Left ventricle myocardium inferior (tissue), 1 donor: ENCODE measurements at regions not wholly inside any gene's neighbourhood (a gene's known extent, or its start where the extent isn't known, plus 50 kb on each side); places are given as distances from the start of the nearest gene placed in this dataset.

Source experiments
- DNase-seq: peaks from one replicate; pipeline ENCODE4 v3.0.0-alpha.2; 2020
- H3K27ac ChIP-seq: fragments of 200-600 bp; replicated peaks from 2 replicates; pipeline ENCODE4 v1.8.0; 2021
- H3K27me3 ChIP-seq: fragments of 200-600 bp; 2 replicates; pipeline ENCODE4 v1.8.0; 2021; ENCODE audit warnings: low read depth
- H3K36me3 ChIP-seq: fragments of 200-600 bp; 2 replicates; pipeline ENCODE4 v1.8.0; 2021
- H3K4me1 ChIP-seq: fragments of 200-600 bp; 2 replicates; pipeline ENCODE4 v1.8.0; 2021
- H3K4me3 ChIP-seq: fragments of 200-600 bp; 2 replicates; pipeline ENCODE4 v1.8.0; 2021; ENCODE audit warnings: mild to moderate bottlenecking, moderate library complexity
- H3K9me3 ChIP-seq: fragments of 200-600 bp; replicated peaks from 2 replicates; pipeline ENCODE4 v1.8.0; 2021
- intact Hi-C: fragments of 100-400 bp; cut with micrococcal nuclease; formaldehyde crosslinking; loops from one replicate; pipeline ENCODE4 v1.11.0; 2022
- TF ChIP-seq, protein P1 (sequence below): fragments of 200-600 bp; IDR thresholded peaks from 2 replicates; pipeline ENCODE4 v1.8.0; 2021; ENCODE audit warnings: antibody characterized with exemption, mild to moderate bottlenecking, borderline replicate concordance
- donor health status: DM: no; HTN: yes; CAD: no; lungs with severe emphysema.

DNA sequence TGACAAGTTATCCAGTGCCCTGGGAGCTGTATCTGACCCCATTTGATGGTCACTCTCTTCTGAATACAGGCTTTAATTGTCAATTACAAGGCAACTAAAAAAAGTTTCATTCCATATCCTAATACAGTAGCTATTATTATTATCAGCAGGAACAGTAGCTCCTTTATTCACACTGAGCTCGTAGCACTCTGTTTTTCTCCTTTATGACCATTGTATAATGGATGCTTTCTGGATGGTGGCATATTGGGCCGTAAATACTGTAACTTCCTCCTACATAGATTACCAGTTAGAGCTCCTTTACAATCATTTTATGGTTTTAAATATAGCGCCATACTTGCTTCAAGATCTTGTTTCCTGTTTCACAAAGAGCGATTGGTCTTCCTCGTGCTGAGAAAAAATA, 1040.3 kb downstream of the TSN start:
- H3K27ac ChIP-seq: no peak overlapping the region
- H3K27me3 ChIP-seq: no peaks in the 10 kb centered on the region
- no peak for DNase-seq
- TF ChIP-seq, protein P1, sequence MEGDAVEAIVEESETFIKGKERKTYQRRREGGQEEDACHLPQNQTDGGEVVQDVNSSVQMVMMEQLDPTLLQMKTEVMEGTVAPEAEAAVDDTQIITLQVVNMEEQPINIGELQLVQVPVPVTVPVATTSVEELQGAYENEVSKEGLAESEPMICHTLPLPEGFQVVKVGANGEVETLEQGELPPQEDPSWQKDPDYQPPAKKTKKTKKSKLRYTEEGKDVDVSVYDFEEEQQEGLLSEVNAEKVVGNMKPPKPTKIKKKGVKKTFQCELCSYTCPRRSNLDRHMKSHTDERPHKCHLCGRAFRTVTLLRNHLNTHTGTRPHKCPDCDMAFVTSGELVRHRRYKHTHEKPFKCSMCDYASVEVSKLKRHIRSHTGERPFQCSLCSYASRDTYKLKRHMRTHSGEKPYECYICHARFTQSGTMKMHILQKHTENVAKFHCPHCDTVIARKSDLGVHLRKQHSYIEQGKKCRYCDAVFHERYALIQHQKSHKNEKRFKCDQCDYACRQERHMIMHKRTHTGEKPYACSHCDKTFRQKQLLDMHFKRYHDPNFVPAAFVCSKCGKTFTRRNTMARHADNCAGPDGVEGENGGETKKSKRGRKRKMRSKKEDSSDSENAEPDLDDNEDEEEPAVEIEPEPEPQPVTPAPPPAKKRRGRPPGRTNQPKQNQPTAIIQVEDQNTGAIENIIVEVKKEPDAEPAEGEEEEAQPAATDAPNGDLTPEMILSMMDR: no peak
- H3K4me3 ChIP-seq: no peak overlapping the region
- intact Hi-C loops: no loop called here
- H3K9me3 ChIP-seq: peaks cover 4% of the 10 kb centered on the region
- no peaks in the 10 kb centered on the region for H3K36me3 ChIP-seq
- no peaks in the 10 kb centered on the region for H3K4me1 ChIP-seq

DNA sequence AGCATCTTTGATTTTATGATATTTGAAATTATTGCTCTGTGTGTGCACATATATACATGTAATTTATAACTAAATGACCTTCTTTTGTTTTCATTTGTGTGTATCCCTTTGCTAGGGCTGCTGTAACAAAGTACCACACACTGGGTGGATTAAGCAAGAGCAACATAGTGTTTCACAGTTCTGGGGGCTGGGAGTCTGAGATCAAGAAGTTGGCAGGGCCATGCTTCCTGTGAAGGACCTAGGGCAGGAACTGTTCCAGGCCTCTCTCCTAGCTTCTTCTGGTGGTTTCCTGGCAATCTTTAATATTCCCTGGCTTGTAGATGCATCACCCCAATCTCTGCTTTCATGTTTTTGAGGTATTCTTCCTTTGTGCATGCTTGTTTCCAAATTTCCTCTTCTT, 1043.9 kb downstream of the TSN start:
- no peak overlapping the region for H3K27ac ChIP-seq
- H3K9me3 ChIP-seq: peaks cover 4% of the 10 kb centered on the region
- no peaks in the 10 kb centered on the region for H3K36me3 ChIP-seq
- TF ChIP-seq, protein P1: no peak
- no peak for DNase-seq
- intact Hi-C loops: no loop called here
- no peak overlapping the region for H3K4me3 ChIP-seq
- H3K4me1 ChIP-seq: no peaks in the 10 kb centered on the region
- H3K27me3 ChIP-seq: no peaks in the 10 kb centered on the region

- TF ChIP-seq, protein P1: no peak
- Histone ChIP-seq H3K4me3 (no peak overlapping the region), H3K27me3 (no peaks in the 10 kb centered on the region), H3K27ac (no peak overlapping the region), H3K9me3 (peaks cover 4% of the 10 kb centered on the region), H3K4me1 (no peaks in the 10 kb centered on the region), H3K36me3 (no peaks in the 10 kb centered on the region)
- intact Hi-C loops: no loop called here
- no peak for DNase-seq
Measured at GRCh38 chr2:122800781-122801180, 1045.3 kb downstream of the TSN start.

DNA sequence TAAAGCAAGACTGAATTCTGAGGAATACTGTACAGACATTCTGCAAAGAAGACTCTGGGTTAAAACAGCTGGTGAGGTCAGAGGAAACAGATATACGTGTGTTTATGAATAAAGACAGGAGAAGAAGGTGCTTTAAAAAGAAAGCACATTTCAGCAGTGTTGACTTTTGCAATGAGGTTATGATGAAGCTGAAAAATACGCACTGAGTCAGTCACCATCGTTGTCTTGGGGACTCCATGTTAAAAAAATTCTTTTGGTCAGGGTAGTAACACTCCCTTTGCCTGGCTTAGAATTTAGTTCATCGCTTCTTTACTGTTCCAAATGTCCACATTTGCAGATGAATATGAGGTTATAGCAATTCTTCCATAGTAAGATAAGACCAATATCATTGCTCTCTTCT, 1049.0 kb downstream of the TSN start:
- Histone ChIP-seq H3K4me1 (no peaks in the 10 kb centered on the region), H3K27me3 (no peaks in the 10 kb centered on the region), H3K36me3 (no peaks in the 10 kb centered on the region), H3K9me3 (peaks cover 12% of the 10 kb centered on the region), H3K27ac (no peak overlapping the region), H3K4me3 (no peak overlapping the region)
- intact Hi-C loops: no loop called here
- TF ChIP-seq, protein P1: no peak
- DNase-seq: no peak

DNA sequence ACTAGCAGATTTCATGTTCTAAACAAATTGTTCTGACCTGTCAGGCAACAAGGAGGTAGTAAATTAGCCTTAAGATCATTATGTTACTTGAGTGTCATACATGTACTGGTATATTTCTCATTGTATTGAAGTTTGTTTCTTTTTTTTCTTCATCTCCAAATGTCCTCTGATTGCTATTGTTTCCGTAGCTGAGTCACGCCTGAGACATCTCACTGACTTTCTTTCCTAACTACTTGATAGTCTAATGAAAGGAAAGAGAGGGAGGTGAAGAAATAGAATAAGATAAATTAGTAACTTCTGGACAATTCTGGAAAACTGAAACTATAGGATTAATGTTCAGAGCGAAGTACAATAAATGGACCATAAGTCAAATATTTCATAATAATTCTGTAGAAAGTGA, 1049.9 kb downstream of the TSN start:
- DNase-seq: no peak
- no peaks in the 10 kb centered on the region for H3K4me1 ChIP-seq
- H3K27ac ChIP-seq: no peak overlapping the region
- intact Hi-C loops: no loop called here
- TF ChIP-seq, protein P1: no peak
- H3K36me3 ChIP-seq: no peaks in the 10 kb centered on the region
- no peaks in the 10 kb centered on the region for H3K27me3 ChIP-seq
- peaks cover 10% of the 10 kb centered on the region for H3K9me3 ChIP-seq
- H3K4me3 ChIP-seq: no peak overlapping the region
